ENCODE measurements at regions not wholly inside any gene's neighbourhood (a gene's known extent, or its start where the extent isn't known, plus 50 kb on each side); places are given as distances from the start of the nearest gene placed in this dataset.

DNA sequence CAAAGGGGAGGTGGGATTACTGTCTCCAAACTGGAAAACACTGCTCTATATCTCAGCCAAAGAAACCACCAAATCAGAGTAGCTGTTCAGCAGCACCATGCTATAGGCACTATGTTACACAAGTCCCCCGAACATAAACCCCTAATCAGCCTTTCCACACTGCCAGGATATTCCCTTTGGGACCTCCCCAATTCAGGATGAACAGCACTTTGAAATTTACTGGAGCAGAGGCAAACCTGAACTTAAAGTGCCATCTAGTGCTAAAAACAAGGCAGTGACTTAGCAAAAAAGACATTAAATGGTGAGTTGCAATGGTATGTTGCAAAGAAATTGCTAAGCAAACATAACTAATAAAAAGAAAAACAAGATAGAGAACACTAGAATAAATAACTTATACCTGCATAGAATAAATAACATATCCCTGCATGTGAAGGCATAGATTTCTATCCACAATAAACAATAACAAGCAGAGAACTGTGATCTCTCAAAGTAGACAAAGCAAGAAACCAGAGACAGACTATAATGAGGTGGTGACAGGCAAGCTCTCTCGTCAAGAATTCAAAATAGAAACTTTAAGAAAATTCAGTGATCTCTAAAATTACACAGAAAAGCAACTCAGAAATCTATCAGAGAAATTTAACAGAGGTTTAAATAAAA is 584.4 kb upstream of the ACO1 start:
- no peak overlapping the region for H3K27ac ChIP-seq
- H3K4me3 ChIP-seq, result no peak overlapping the region
- H3K4me1 ChIP-seq, result no peaks in the 10 kb centered on the region
- ATAC-seq, result peak in 3 of 4 donors; percentile 38 to 64 (median 52)
- 15% methylated on average over 2 of the region's 2 CpGs for WGBS (ENCODE audit: insufficient coverage, low coverage, low lambda C conversion rate, missing lambda C conversion rate)
- TF ChIP-seq POLR2A (IDR thresholded peaks at IDR 0.05), result no peak
- TF ChIP-seq, protein P1, sequence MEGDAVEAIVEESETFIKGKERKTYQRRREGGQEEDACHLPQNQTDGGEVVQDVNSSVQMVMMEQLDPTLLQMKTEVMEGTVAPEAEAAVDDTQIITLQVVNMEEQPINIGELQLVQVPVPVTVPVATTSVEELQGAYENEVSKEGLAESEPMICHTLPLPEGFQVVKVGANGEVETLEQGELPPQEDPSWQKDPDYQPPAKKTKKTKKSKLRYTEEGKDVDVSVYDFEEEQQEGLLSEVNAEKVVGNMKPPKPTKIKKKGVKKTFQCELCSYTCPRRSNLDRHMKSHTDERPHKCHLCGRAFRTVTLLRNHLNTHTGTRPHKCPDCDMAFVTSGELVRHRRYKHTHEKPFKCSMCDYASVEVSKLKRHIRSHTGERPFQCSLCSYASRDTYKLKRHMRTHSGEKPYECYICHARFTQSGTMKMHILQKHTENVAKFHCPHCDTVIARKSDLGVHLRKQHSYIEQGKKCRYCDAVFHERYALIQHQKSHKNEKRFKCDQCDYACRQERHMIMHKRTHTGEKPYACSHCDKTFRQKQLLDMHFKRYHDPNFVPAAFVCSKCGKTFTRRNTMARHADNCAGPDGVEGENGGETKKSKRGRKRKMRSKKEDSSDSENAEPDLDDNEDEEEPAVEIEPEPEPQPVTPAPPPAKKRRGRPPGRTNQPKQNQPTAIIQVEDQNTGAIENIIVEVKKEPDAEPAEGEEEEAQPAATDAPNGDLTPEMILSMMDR (IDR thresholded peaks at IDR 0.05), result peak; percentile 30 to 59 (median 40)
- DNase-seq, result no peak
- no peaks in the 10 kb centered on the region for H3K9me3 ChIP-seq
- H3K27me3 ChIP-seq, result no peaks in the 10 kb centered on the region
- intact Hi-C loops (cut with DNase I), result no loop called here
- no peaks in the 10 kb centered on the region for H3K36me3 ChIP-seq

DNA sequence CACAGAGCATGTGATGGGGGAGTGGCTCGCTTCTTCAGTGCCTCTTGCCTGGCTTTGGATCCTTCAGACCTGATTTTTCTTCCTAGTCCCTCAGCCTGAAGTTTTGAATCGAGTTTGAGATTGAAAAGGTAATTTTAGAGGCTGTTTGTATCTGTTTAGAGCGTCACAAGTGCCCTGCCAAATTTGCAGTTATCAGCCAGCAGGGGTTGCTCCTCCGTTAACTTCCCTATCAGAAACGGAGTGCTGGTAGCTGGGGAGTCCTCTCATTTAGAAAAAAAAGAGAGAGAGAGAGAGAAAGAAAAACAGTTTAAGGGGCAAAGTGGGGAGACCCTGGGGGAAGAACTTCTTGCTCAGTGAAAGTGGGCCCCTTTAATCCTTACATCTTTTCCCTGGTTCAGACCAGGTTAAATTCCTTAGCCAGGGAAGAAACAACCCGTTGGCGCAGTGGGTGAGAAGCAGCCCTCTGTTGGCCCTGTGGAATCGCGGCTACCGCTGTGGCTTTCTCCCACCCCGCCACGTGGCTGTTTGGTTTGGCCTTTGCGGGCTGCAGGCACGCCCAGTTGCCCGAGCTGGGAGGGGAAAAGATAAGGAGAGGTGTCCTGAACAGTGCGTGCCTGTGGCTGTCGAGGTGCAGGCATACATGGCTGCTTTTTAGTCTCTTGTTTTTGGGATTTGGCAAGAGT is 576.7 kb upstream of the ACO1 start:
- intact Hi-C loops (cut with DNase I), result no loop called here
- no peak for ATAC-seq
- 68% methylated on average over 7 of the region's 17 CpGs for WGBS (ENCODE audit: insufficient coverage, low coverage, low lambda C conversion rate, missing lambda C conversion rate)
- Histone ChIP-seq H3K4me1 (no peaks in the 10 kb centered on the region), H3K27me3 (no peaks in the 10 kb centered on the region), H3K27ac (no peak overlapping the region), H3K4me3 (no peak overlapping the region), H3K36me3 (no peaks in the 10 kb centered on the region), H3K9me3 (no peaks in the 10 kb centered on the region)
- DNase-seq, result no peak
- TF ChIP-seq, protein P1 (IDR thresholded peaks at IDR 0.05), result no peak
- no peak for TF ChIP-seq POLR2A (IDR thresholded peaks at IDR 0.05)

DNA sequence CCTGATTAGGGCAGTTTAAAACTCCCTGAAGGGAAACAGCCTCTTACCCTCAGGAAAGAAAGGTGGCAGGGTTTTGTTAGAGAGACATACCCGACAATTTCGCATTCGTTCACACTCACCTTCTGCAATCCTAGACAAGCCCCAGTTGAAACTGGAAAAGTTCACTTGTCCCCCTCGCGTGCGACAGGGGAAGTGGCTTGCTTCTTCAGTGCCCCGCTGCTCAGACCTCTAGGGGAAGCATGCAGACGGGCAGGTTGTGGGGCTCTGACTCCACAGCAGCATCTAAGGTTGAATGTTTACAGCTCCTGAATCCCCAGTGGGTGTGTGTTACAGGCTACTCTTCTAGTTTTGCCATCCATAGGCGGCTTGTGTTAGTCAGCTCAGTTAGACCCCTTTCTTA is 575.7 kb upstream of the ACO1 start:
- intact Hi-C loops (cut with DNase I), result no loop called here
- WGBS (ENCODE audit: insufficient coverage, low coverage, low lambda C conversion rate, missing lambda C conversion rate), result 49% methylated on average over 9 of the region's 9 CpGs
- DNase-seq (no peak), ATAC-seq (no peak)
- H3K36me3 ChIP-seq, result no peaks in the 10 kb centered on the region
- H3K4me1 ChIP-seq, result no peaks in the 10 kb centered on the region
- H3K9me3 ChIP-seq, result no peaks in the 10 kb centered on the region
- H3K27me3 ChIP-seq, result no peaks in the 10 kb centered on the region
- H3K4me3 ChIP-seq, result no peak overlapping the region
- no peak overlapping the region for H3K27ac ChIP-seq
- TF ChIP-seq POLR2A (IDR thresholded peaks at IDR 0.05), result no peak
- TF ChIP-seq, protein P1 (IDR thresholded peaks at IDR 0.05), result no peak

DNA sequence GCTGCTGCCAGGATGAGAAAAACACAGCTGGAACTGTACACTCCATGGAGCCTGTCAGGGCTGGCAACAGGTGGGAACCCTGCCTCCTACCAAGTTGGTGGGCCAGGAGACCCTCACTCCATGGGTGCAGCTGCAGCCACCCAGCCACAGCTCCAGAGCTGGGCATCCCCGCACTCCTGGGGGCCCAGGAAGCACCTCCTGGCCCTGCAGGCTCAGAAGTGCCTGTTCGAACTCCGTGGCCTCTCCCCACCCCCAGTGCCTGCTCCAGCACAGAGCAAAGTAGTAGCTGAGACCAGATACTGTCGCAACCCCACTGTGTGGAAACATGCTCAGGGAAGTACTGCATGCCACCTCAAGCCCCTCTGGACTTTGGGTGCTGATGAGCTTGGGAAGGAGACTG is 564.0 kb upstream of the ACO1 start:
- H3K9me3 ChIP-seq, result no peaks in the 10 kb centered on the region

More for the DNA sequence above, 564.0 kb upstream of the ACO1 start:
- intact Hi-C loops (cut with DNase I), result no loop called here
- Histone ChIP-seq H3K4me3 (no peak overlapping the region), H3K36me3 (no peaks in the 10 kb centered on the region), H3K4me1 (peaks cover 0 to 9% (median 0%) of the 10 kb centered on the region in 4 donors), H3K27ac (no peak overlapping the region), H3K27me3 (no peaks in the 10 kb centered on the region)
- ATAC-seq (no peak), DNase-seq (no peak)
- no CpG with 5 or more reads among the region's 4 CpGs for WGBS (ENCODE audit: insufficient coverage, low coverage, low lambda C conversion rate, missing lambda C conversion rate)
- TF ChIP-seq, protein P1 (IDR thresholded peaks at IDR 0.05), result no peak
- no peak for TF ChIP-seq POLR2A (IDR thresholded peaks at IDR 0.05)

Data from right lobe of liver (tissue), 6 donors.